ENCODE measurements at regions not wholly inside any gene's neighbourhood (a gene's known extent, or its start where the extent isn't known, plus 50 kb on each side); places are given as distances from the start of the nearest gene placed in this dataset.

DNA sequence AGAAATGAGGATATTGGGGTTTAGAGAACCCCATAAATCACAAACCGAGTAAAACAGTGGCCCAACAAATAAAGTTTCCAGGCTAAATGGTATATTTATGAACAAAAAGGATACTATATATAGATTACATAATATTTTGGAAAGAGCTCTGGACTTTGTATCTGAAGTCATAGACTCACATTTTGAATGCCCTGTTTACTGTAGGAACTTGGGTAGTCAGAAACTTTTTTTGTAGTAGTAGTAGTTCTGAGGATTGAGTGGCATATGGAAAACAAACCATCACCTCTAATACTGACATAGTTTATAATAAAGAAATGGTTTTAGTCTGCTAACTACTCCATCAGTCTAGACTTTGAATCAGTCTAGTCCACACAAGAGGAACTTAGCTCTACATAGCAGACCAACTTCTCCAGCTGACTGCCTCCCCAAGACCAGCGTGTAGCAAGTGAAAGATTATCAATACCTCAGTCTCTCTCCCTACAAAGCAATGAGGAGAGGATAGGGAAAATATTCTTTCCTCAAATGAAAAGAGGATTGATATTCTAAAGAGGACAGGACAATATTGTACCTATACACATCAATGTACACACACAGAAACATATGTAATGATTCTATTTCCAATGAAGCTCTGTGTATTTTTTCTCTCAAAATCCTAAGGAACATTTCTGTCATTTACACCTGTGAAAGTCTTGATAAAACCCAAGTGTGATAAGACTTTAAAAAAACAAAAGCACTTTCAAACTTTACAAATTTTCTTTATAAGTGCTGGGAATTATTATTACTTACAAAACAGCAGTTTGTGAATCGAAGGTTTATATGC lies 184.9 kb upstream of the MAP2 start:
- no peak for TF ChIP-seq REST (IDR thresholded peaks at IDR 0.05; ENCODE audit: low read depth, low read length)
- TF ChIP-seq, protein P1, sequence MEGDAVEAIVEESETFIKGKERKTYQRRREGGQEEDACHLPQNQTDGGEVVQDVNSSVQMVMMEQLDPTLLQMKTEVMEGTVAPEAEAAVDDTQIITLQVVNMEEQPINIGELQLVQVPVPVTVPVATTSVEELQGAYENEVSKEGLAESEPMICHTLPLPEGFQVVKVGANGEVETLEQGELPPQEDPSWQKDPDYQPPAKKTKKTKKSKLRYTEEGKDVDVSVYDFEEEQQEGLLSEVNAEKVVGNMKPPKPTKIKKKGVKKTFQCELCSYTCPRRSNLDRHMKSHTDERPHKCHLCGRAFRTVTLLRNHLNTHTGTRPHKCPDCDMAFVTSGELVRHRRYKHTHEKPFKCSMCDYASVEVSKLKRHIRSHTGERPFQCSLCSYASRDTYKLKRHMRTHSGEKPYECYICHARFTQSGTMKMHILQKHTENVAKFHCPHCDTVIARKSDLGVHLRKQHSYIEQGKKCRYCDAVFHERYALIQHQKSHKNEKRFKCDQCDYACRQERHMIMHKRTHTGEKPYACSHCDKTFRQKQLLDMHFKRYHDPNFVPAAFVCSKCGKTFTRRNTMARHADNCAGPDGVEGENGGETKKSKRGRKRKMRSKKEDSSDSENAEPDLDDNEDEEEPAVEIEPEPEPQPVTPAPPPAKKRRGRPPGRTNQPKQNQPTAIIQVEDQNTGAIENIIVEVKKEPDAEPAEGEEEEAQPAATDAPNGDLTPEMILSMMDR (IDR thresholded peaks at IDR 0.05): no peak

All from SK-N-SH (cell line).